ENCODE measurements at regions not wholly inside any gene's neighbourhood (a gene's known extent, or its start where the extent isn't known, plus 50 kb on each side); places are given as distances from the start of the nearest gene placed in this dataset.
A peak's percentile ranks its signal among the peaks of the same experiment; 100 is the strongest.

- H3K4me3 ChIP-seq (ENCODE audit: control insufficient read depth, low read depth, low read length), result no peak overlapping the region
- no peak for DNase-seq (ENCODE audit: low read depth)
Observed at GRCh38 chr5:159536646-159537045, 206.4 kb upstream of the IL12B start.

GRCh38 chr5:159539678-159540077 lies 209.4 kb upstream of the IL12B start:
- no peak for TF ChIP-seq CTCF (IDR thresholded peaks at IDR 0.05; ENCODE audit: control insufficient read depth, insufficient read depth, low read depth, low read length, missing control alignments)
- DNase-seq (ENCODE audit: low read depth), result no peak

More at GRCh38 chr5:159536646-159537045, 206.4 kb upstream of the IL12B start:
- TF ChIP-seq CTCF (IDR thresholded peaks at IDR 0.05; ENCODE audit: control insufficient read depth, insufficient read depth, low read depth, low read length, missing control alignments), result no peak

GRCh38 chr5:159543326-159543725 lies 213.0 kb upstream of the IL12B start:
- no peak for TF ChIP-seq CTCF (IDR thresholded peaks at IDR 0.05; ENCODE audit: control insufficient read depth, insufficient read depth, low read depth, low read length, missing control alignments)
- no peak overlapping the region for H3K4me3 ChIP-seq (ENCODE audit: control insufficient read depth, low read depth, low read length)
- DNase-seq (ENCODE audit: low read depth), result no peak

More at GRCh38 chr5:159539678-159540077, 209.4 kb upstream of the IL12B start:
- no peak overlapping the region for H3K4me3 ChIP-seq (ENCODE audit: control insufficient read depth, low read depth, low read length)

GRCh38 chr5:159545156-159545555 lies 214.9 kb upstream of the IL12B start:
- no peak overlapping the region for H3K4me3 ChIP-seq (ENCODE audit: control insufficient read depth, low read depth, low read length)
- DNase-seq (ENCODE audit: low read depth), result no peak
- TF ChIP-seq CTCF (IDR thresholded peaks at IDR 0.05; ENCODE audit: control insufficient read depth, insufficient read depth, low read depth, low read length, missing control alignments), result no peak

- DNase-seq (ENCODE audit: low read depth), result no peak
- no peak overlapping the region for H3K4me3 ChIP-seq (ENCODE audit: control insufficient read depth, low read depth, low read length)
- no peak for TF ChIP-seq CTCF (IDR thresholded peaks at IDR 0.05; ENCODE audit: control insufficient read depth, insufficient read depth, low read depth, low read length, missing control alignments)
Observed at GRCh38 chr5:159547466-159548195, 217.3 kb upstream of the IL12B start.

GRCh38 chr5:159548517-159548916 lies 218.2 kb upstream of the IL12B start:
- H3K4me3 ChIP-seq (ENCODE audit: control insufficient read depth, low read depth, low read length), result no peak overlapping the region
- TF ChIP-seq CTCF (IDR thresholded peaks at IDR 0.05; ENCODE audit: control insufficient read depth, insufficient read depth, low read depth, low read length, missing control alignments), result no peak
- peak; percentile 11 for DNase-seq (ENCODE audit: low read depth)
